ENCODE measurements at regions not wholly inside any gene's neighbourhood (a gene's known extent, or its start where the extent isn't known, plus 50 kb on each side); places are given as distances from the start of the nearest gene placed in this dataset.

- H3K9me3 ChIP-seq (ENCODE audit: low read length) = no peaks in the 10 kb centered on the region
- DNase-seq (ENCODE audit: low spot score) = no peak
- H4K20me1 ChIP-seq (ENCODE audit: insufficient read depth, low read length) = no peaks in the 10 kb centered on the region
- no peak overlapping the region for H3K4me3 ChIP-seq (ENCODE audit: low read depth, low read length, poor library complexity, severe bottlenecking)
- H2AFZ ChIP-seq (ENCODE audit: low read length) = no peak overlapping the region
- CTCF ChIA-PET (ENCODE audit: unreplicated experiment) = no interaction called here
- no peak overlapping the region for H3K4me2 ChIP-seq (ENCODE audit: low read length)
- no peaks in the 10 kb centered on the region for H3K36me3 ChIP-seq (ENCODE audit: insufficient read depth, low read length)
- BruUV-seq (replicated peaks) = no TSS peak
- intact Hi-C loops (cut with micrococcal nuclease; ENCODE audit: unreplicated experiment) = no loop called here
- no peaks in the 10 kb centered on the region for H3K79me2 ChIP-seq (ENCODE audit: insufficient read depth, low read depth, low read length)
- no peaks in the 10 kb centered on the region for H3K4me1 ChIP-seq (ENCODE audit: insufficient read depth, low read length, poor library complexity, severe bottlenecking)
- no peaks in the 10 kb centered on the region for H3K9me2 ChIP-seq (ENCODE audit: insufficient read depth, low read length)
- TF ChIP-seq CTCF (conservative IDR thresholded peaks at IDR 0.05; ENCODE audit: low read length) = no peak
- no peak for TF ChIP-seq EZH2phosphoT487 (IDR thresholded peaks at IDR 0.05; ENCODE audit: borderline replicate concordance, low read depth, low read length)
- POLR2A ChIA-PET = no interaction called here
- H3K27ac ChIP-seq (ENCODE audit: low read depth, low read length, poor library complexity, severe bottlenecking) = no peak overlapping the region
Measured at GRCh38 chr2:238713198-238713826, 134.6 kb upstream of the TWIST2 start.

GRCh38 chr2:238714038-238714528 is 133.8 kb upstream of the TWIST2 start:
- intact Hi-C loops (cut with micrococcal nuclease; ENCODE audit: unreplicated experiment) = no loop called here
- Histone ChIP-seq H3K9me3 (ENCODE audit: low read length) (no peaks in the 10 kb centered on the region), H3K27ac (ENCODE audit: low read depth, low read length, poor library complexity, severe bottlenecking) (no peak overlapping the region), H3K9me2 (ENCODE audit: insufficient read depth, low read length) (no peaks in the 10 kb centered on the region), H3K79me2 (ENCODE audit: insufficient read depth, low read depth, low read length) (no peaks in the 10 kb centered on the region), H3K4me1 (ENCODE audit: insufficient read depth, low read length, poor library complexity, severe bottlenecking) (no peaks in the 10 kb centered on the region), H4K20me1 (ENCODE audit: insufficient read depth, low read length) (no peaks in the 10 kb centered on the region), H2AFZ (ENCODE audit: low read length) (no peak overlapping the region), H3K4me3 (ENCODE audit: low read depth, low read length, poor library complexity, severe bottlenecking) (no peak overlapping the region), H3K4me2 (ENCODE audit: low read length) (no peak overlapping the region), H3K36me3 (ENCODE audit: insufficient read depth, low read length) (no peaks in the 10 kb centered on the region)
- TF ChIP-seq CTCF (conservative IDR thresholded peaks at IDR 0.05; ENCODE audit: low read length) (no peak), EZH2phosphoT487 (IDR thresholded peaks at IDR 0.05; ENCODE audit: borderline replicate concordance, low read depth, low read length) (no peak)
- DNase-seq (ENCODE audit: low spot score) = no peak
- POLR2A ChIA-PET = no interaction called here
- no TSS peak for BruUV-seq (replicated peaks)
- CTCF ChIA-PET (ENCODE audit: unreplicated experiment) = no interaction called here

GRCh38 chr2:238716171-238716570 is 131.7 kb upstream of the TWIST2 start:
- H3K9me2 ChIP-seq (ENCODE audit: insufficient read depth, low read length) = no peaks in the 10 kb centered on the region
- ChIA-PET CTCF (ENCODE audit: unreplicated experiment) (no interaction called here), POLR2A (no interaction called here)
- intact Hi-C loops (cut with micrococcal nuclease; ENCODE audit: unreplicated experiment) = no loop called here
- H3K27ac ChIP-seq (ENCODE audit: low read depth, low read length, poor library complexity, severe bottlenecking) = no peak overlapping the region
- no peak overlapping the region for H2AFZ ChIP-seq (ENCODE audit: low read length)
- H3K4me3 ChIP-seq (ENCODE audit: low read depth, low read length, poor library complexity, severe bottlenecking) = no peak overlapping the region
- no peaks in the 10 kb centered on the region for H3K36me3 ChIP-seq (ENCODE audit: insufficient read depth, low read length)
- no peak overlapping the region for H3K4me2 ChIP-seq (ENCODE audit: low read length)
- H3K9me3 ChIP-seq (ENCODE audit: low read length) = no peaks in the 10 kb centered on the region
- no peak for DNase-seq (ENCODE audit: low spot score)
- H3K79me2 ChIP-seq (ENCODE audit: insufficient read depth, low read depth, low read length) = no peaks in the 10 kb centered on the region
- H3K4me1 ChIP-seq (ENCODE audit: insufficient read depth, low read length, poor library complexity, severe bottlenecking) = no peaks in the 10 kb centered on the region
- BruUV-seq (replicated peaks) = no TSS peak
- TF ChIP-seq EZH2phosphoT487 (IDR thresholded peaks at IDR 0.05; ENCODE audit: borderline replicate concordance, low read depth, low read length) = no peak
- TF ChIP-seq CTCF (conservative IDR thresholded peaks at IDR 0.05; ENCODE audit: low read length) = no peak
- no peaks in the 10 kb centered on the region for H4K20me1 ChIP-seq (ENCODE audit: insufficient read depth, low read length)

Data from OCI-LY7 (cell line).